ENCODE measurements at regions not wholly inside any gene's neighbourhood (a gene's known extent, or its start where the extent isn't known, plus 50 kb on each side); places are given as distances from the start of the nearest gene placed in this dataset.

DNA sequence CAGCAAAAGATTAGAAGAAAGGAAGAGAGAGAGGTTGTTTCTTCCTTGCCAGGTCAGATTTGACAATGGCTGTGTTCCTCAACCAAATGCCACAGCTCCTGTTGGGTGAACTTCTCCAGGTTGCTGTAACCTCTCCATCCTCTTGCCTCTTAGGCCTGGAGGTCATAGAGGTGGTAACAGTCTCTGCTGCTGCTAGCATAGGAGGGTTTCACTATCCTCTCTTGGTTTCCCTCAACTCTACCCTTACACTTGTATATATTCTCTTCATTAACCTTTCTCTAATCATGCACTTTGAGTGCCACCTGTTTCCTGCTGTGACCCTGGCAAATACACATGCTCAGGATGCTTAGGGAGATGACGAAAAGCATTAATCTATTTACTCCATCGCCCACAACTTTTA, 67.7 kb upstream of the HIF1A start:
- no peak for DNase-seq (ENCODE audit: low spot score)

DNA sequence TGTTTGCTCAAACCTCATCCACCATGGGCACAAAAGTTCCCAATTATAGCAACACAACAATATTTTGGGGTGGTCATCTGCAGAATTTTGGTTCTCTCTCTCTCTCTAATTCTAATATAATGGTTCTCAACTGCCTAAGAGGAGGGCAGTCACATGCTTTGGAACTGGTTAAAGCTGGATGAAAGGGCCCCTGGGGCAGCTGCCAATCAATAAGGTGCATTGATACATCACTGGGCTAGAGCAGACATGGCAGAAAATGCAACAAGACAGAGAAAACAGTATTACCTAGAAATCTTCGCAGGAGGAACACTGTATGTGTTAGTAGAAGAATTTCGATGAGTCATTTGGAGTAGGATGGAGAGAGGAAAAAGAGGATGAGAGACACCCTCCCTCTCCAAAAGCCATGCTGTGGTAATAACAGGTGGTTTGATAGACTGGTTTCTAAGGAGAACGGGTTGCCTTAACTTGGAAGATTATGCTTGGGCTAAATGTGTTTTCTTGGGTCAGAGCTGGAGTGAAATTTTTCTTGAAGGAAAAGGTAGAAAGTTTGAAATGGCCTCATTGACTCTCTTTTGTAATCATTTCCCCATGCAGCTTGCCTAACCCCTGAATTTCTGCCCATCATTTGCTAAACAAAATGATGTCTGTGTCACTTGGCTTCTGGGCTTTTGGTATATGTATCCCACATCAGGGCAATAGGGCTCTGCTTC, 67.1 kb upstream of the HIF1A start:
- DNase-seq (ENCODE audit: low spot score) = no peak

DNA sequence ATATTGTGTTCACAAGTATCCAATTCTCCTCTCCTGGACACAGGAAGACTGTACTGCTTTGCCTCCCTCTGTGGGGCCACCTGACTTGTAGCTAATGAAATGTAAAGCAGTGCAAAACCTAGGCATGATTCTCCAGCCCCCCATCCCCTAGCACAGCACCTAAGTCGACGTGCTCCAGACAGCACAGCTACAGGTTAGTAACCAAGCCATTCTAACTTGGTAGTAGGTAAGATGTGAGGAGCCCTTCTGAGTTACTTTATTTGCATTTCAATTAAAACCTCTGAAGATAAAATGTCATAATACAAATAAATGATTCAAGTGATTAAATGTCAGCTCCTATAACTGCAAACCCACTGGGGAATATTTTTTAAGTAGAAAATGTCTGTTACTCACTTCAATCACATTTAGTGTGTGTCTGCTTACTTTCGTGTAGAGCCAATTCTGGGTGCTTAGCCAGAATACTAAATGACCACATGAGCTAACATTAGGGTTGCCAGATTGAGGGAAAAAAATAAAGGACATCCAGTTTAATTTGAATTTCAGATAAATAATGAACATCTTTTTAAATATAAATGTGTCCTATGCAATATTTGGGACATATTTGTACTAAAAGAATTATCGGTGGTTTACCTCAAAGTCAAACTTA, 64.8 kb upstream of the HIF1A start:
- no peak for DNase-seq (ENCODE audit: low spot score)

DNA sequence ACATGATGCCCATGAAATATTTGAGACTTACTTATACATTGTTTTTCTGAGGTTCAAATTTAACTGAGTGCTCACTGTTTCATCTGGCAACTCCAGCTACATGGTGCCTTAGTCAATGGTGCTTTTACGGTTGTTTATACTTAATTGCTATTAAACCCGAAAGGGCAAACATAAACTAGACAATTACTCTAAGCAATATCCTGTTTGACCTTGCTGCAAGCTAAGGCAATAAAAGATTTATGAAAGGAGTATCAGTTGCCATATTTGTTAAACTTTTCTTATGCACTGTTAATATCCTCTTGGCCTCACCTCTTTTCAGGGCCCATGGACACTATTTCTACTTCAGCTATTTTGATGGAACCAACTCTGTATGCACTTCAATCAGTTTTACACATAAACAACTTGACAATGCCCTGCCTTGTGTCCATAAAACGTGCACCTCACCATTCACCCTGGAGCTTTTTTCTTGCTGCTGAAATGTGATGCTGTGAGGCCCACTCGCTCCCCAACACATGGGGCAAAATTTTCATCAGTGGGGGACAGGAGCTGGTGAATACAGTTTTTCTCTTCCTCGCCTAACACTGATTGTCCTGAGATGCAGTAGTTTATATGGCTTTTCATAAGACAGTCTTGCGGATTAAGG, 64.1 kb upstream of the HIF1A start:
- DNase-seq (ENCODE audit: low spot score) = no peak

DNA sequence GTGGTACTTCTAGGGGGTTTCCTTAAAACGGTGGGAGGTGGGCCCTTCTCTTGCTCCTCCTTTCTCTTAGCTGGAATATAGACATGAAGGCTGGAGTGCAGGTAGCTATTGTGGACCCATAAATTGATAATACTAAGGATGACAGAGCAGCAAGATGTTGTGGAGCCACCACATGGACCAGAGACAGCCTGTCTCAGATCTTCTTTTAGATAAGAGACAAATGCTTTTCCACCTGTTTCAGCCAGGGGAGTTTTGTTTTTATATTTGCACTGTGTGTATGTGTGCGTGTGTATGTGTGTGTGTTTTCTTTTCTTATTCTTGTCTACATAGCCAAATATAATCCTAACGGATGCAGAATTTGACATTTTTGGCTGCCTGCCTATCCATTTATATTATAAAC, 62.9 kb upstream of the HIF1A start:
- DNase-seq (ENCODE audit: low spot score) = no peak

- no peak for DNase-seq (ENCODE audit: low spot score)
Observed at GRCh38 chr14:61632807-61633206, 62.5 kb upstream of the HIF1A start.

- no peak for DNase-seq (ENCODE audit: low spot score)
Observed at GRCh38 chr14:61636291-61636690, 59.0 kb upstream of the HIF1A start.

DNA sequence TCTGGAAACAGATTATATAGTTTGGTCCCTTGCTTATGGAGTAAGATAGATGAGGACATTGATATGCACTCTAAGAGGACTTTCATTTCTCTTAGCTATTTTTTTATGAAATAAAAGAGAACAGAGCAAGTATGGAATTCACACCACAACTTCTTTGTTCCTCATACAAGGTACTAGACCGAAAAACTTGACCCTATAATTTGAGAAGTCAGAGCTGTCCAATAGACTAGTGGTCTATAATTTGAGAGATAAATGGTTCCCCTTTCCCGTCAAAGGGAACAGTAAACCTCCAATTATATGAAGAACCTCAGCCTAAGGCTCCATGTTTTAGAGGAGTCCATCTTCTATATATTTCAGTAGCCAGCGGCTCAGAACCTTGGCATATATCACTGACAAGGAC, 58.5 kb upstream of the HIF1A start:
- no peak for DNase-seq (ENCODE audit: low spot score)

DNA sequence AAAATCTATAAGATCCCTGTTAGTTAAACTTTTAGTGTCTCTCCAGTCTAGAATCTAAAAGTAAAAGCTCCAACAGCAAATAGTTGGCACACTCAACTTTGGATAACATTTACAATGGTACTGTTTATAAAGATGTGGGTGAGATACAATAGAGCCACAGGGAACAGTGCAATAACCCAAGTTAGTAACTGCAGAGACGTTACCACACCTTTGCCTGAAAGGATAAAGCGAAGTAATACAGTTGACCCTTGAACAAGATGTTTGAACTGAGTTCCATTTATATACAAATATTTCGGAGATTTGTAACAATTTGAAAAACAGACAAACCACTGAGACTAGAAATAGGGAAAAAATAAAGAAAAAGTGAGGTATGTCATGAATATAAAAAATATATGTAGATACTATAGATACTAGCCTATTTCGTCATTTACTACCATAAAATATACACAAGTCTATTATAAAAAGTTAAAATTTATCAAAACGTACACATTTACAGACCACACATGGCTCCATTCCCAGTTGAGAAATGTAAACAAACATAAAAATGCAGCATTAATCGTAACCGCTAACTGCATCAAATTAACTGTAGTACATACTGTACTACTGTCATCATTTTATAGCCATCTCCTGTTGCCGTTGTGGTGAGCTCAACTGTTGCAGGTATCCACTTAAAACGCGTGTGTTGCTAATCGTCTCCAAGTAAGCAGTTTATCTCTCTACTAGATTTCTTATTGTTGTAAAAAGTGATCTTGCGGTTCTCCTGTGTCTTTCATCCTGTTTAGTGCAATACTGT, 56.5 kb upstream of the HIF1A start:
- no peak for DNase-seq (ENCODE audit: low spot score)

- DNase-seq (ENCODE audit: low spot score) = peak; percentile 33
Observed at GRCh38 chr14:61640158-61641136, 54.9 kb upstream of the HIF1A start.

DNA sequence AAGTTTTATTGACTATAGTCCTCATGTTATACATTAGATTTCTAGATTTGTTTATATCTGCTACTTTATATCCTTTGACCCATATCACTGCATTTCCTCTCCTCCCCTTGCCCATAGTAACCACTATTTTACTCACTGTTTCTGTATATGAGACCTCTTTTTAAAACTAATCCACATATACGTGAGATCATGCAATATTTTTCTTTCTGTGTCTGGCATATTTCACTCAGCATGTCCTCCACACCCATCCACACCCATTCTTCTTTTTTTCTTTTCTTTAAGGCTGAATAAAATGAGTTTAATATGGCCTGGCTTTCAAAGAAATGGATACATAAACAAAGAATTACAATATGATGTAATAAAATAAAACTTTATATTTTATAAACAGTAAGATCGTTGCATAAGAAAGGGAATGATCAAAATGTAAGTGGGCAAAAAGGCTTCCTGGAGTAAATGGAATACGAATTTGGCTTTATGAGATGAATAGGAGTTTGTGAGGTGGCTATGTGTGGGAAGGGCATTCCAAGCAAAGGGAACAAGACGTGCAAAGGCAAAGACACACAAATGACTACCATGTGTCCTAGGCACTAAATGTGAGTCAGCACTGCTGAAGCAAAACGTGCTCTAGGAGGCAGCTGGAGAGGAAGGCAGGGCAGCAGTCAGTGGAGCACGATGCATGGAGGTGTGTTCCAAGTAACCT, 53.2 kb upstream of the HIF1A start:
- DNase-seq (ENCODE audit: low spot score) = no peak

DNA sequence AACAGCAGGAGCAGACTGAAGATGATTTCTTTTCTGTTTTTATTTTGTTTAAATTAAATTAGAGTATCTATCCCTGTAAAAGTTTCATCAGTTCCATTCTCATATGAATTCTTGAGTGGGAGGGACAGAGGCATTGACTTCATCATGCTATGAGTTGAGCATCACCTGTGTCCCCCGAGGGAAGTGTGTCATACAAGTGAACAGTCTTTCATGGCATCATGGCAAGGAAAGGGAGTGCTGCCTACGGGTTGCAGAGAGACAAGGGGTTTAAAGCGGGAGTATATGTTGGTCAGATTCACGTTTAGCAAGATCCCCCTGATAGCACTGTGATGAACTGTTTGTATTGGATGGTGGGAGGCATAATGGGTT, 52.7 kb upstream of the HIF1A start:
- no peak for DNase-seq (ENCODE audit: low spot score)

DNA sequence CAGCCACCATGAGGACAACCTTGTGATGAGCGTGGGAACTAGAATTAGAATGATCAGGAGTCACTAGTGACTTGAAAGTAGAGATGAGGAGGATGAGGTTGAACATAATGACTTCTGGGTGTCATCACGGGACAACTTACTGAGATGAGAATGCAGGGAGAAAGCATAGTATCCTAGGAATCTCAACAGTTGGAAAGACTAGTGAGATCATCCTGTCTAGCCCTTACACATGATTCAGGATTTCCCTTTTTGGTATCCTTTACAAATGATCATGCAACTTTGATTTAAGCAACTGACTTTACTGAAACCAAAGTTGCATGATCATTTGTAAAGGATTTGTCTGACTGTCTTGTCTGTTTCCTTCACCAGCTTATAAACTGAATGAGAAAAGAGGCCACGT, 51.8 kb upstream of the HIF1A start:
- no peak for DNase-seq (ENCODE audit: low spot score)

- no peak for DNase-seq (ENCODE audit: low spot score)
Observed at GRCh38 chr14:61644175-61644574, 51.1 kb upstream of the HIF1A start.

DNA sequence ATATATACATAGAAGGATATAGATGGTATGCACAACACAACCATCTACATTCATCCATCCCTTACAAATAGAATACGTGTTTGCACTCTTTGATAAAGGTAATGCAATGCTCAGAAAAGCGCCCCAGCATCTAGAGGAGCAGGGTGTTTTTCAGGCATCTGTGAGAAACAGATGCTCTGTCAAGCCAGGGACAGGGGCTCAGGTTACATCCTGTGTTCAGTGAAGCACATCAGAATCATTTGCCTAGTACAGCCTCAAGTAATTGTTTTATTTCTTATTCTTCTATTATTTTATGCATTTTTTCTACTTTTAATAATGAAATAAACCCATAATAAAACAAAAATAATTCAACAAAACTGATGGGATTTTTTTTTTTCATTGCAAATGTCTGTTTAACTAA, 50.5 kb upstream of the HIF1A start:
- DNase-seq (ENCODE audit: low spot score) = no peak

DNA sequence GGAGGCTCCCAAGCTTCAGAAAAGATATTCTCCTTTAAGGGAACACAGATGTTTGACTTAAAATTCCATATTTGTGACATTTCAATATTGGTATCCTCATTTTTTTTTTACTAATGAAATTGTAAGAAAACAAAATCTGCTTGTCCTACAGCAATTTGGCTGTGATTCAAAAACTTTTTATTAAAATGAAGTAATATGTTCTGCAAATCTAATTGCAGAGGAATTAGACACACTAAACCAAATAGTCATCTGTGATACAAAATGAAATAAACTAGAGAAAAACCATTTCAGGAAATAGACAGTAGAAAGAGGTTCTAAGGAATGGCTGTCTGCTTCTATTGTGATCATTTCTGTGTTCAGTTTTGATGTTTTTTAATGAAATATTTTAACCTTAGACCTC, 50.1 kb upstream of the HIF1A start:
- DNase-seq (ENCODE audit: low spot score) = no peak

Measured in Ammon's horn (tissue), 1 donor.